Keratinocyte (primary cell): ENCODE measurements at regions not wholly inside any gene's neighbourhood (a gene's known extent, or its start where the extent isn't known, plus 50 kb on each side); places are given as distances from the start of the nearest gene placed in this dataset.

Source experiments
- DNase-seq: peaks from one replicate; pipeline ENCODE4 v3.0.0-alpha.2; 2011; ENCODE audit warnings: low read depth, missing footprints, low spot score
- FAIRE-seq: peaks from 2 replicates; lab custom pipeline; 2011; peaks lifted over from hg19 to GRCh38; lab: Jason Lieb, UNC
- H2AFZ ChIP-seq: 2 replicates; pipeline ENCODE4 v1.6.0; 2012; ENCODE audit warnings: low read length, control low read depth, inconsistent platforms; ENCODE audit not compliant: control insufficient read depth
- H3K27ac ChIP-seq: 2 replicates; pipeline ENCODE4 v1.5.1; 2011; ENCODE audit warnings: low read length; ENCODE audit not compliant: control insufficient read depth, insufficient read depth
- H3K27me3 ChIP-seq: 3 replicates; pipeline ENCODE4 v1.6.0; 2011; ENCODE audit warnings: low read length; ENCODE audit not compliant: control insufficient read depth, insufficient read depth; ENCODE audit errors: extremely low read depth
- H3K36me3 ChIP-seq, 2 experiments: 2 replicates in 1 of 2; 3 replicates in 1 of 2; pipeline ENCODE4 v1.5.1; 2011; ENCODE audit warnings: low read length in 2 of 2, mild to moderate bottlenecking in 1 of 2; ENCODE audit not compliant: control insufficient read depth in 2 of 2, insufficient read depth in 2 of 2; ENCODE audit errors: extremely low read depth in 1 of 2
- H3K4me1 ChIP-seq: 3 replicates; pipeline ENCODE4 v1.5.1; 2011; ENCODE audit warnings: low read length; ENCODE audit not compliant: control insufficient read depth, insufficient read depth; ENCODE audit errors: extremely low read depth
- H3K4me2 ChIP-seq: 3 replicates; pipeline ENCODE4 v1.6.0; 2011; ENCODE audit warnings: low read depth, low read length; ENCODE audit not compliant: control insufficient read depth, insufficient read depth; ENCODE audit errors: extremely low read depth
- H3K4me3 ChIP-seq, 3 experiments: fragments of 200-600 bp in 1 of 3; sonication (generic) in 1 of 3; 2 replicates in 2 of 3; 3 replicates in 1 of 3; pipeline ENCODE4 v1.5.1; 2011 to 2016; ENCODE audit warnings: low read length in 3 of 3, mild to moderate bottlenecking in 3 of 3, control low read depth in 2 of 3, inconsistent platforms in 1 of 3, low read depth in 1 of 3, mixed read lengths in 1 of 3, mixed run types in 1 of 3, moderate library complexity in 1 of 3; ENCODE audit not compliant: control insufficient read depth in 2 of 3, insufficient read depth in 2 of 3; ENCODE audit errors: extremely low read depth in 1 of 3
- H3K79me2 ChIP-seq: 2 replicates; pipeline ENCODE4 v1.6.0; 2012; ENCODE audit warnings: low read length; ENCODE audit not compliant: control insufficient read depth, insufficient read depth
- H3K9ac ChIP-seq: 3 replicates; pipeline ENCODE4 v1.6.0; 2011; ENCODE audit warnings: low read length; ENCODE audit not compliant: control insufficient read depth, insufficient read depth; ENCODE audit errors: extremely low read depth
- H3K9me1 ChIP-seq: 3 replicates; pipeline ENCODE4 v1.6.0; 2011; ENCODE audit warnings: low read length; ENCODE audit not compliant: control insufficient read depth, insufficient read depth; ENCODE audit errors: extremely low read depth
- H3K9me3 ChIP-seq: 2 replicates; pipeline ENCODE4 v1.5.1; 2012; ENCODE audit warnings: low read depth, low read length; ENCODE audit not compliant: control insufficient read depth
- H4K20me1 ChIP-seq: 3 replicates; pipeline ENCODE4 v1.6.0; 2011; ENCODE audit warnings: low read length; ENCODE audit not compliant: control insufficient read depth, insufficient read depth; ENCODE audit errors: extremely low read depth
- CTCF ChIP-seq, 3 experiments: IDR thresholded peaks in 1 of 3; conservative IDR thresholded peaks in 1 of 3; optimal IDR thresholded peaks in 1 of 3; 2 replicates in 2 of 3; 3 replicates in 1 of 3; pipeline versions ENCODE3 to v1.5.1; 2011; ENCODE audit warnings: low read length in 3 of 3, mild to moderate bottlenecking in 3 of 3, moderate library complexity in 2 of 3, control low read depth in 1 of 3, inconsistent platforms in 1 of 3; ENCODE audit not compliant: insufficient read depth in 2 of 3; ENCODE audit errors: extremely low read depth in 1 of 3
- EZH2 ChIP-seq: IDR thresholded peaks from one replicate; pipeline ENCODE4 v1.6.1; 2012; ENCODE audit warnings: inconsistent platforms, mild to moderate bottlenecking, low read length, moderate library complexity
- dilution Hi-C: fragments of 300-500 bp; cut with MboI; formaldehyde crosslinking; loops from one replicate; pipeline ENCODE4 v1.7.0; 2020; ENCODE audit warnings: low sequenced_read_pairs; ENCODE audit not compliant: extremely low pct_ligation_motif_present

GRCh38 chr1:163583661-163584181, 262.0 kb downstream of the NUF2 start:
- Histone ChIP-seq H3K9me1 (no peaks in the 10 kb centered on the region), H3K4me2 (no peak overlapping the region), H3K79me2 (no peaks in the 10 kb centered on the region), H3K27ac (no peak overlapping the region), H4K20me1 (no peaks in the 10 kb centered on the region), H3K9me3 (no peaks in the 10 kb centered on the region), H3K36me3 (no peaks in the 10 kb centered on the region), H3K27me3 (no peaks in the 10 kb centered on the region), H3K4me3 (no peak overlapping the region), H3K4me1 (no peaks in the 10 kb centered on the region), H2AFZ (no peak overlapping the region), H3K9ac (no peak overlapping the region)
- dilution Hi-C loops, result no loop called here
- DNase-seq (no peak), FAIRE-seq (no peak)
- no peak for TF ChIP-seq CTCF (optimal IDR thresholded peaks at IDR 0.05 in 1 of 3, IDR thresholded peaks at IDR 0.05 in 1 of 3, conservative IDR thresholded peaks at IDR 0.05 in 1 of 3; ENCODE audit: extremely low read depth in 1 of 3, insufficient read depth in 2 of 3, low read length in 3 of 3)
- no peak for TF ChIP-seq EZH2

GRCh38 chr1:163585796-163586195, 264.0 kb downstream of the NUF2 start:
- TF ChIP-seq EZH2 (no peak), CTCF (optimal IDR thresholded peaks at IDR 0.05 in 1 of 3, IDR thresholded peaks at IDR 0.05 in 1 of 3, conservative IDR thresholded peaks at IDR 0.05 in 1 of 3; ENCODE audit: extremely low read depth in 1 of 3, insufficient read depth in 2 of 3, low read length in 3 of 3) (no peak)
- Histone ChIP-seq H3K79me2 (no peaks in the 10 kb centered on the region), H3K27me3 (no peaks in the 10 kb centered on the region), H3K4me2 (no peak overlapping the region), H2AFZ (no peak overlapping the region), H3K27ac (no peak overlapping the region), H4K20me1 (no peaks in the 10 kb centered on the region), H3K9ac (no peak overlapping the region), H3K4me3 (no peak overlapping the region), H3K36me3 (no peaks in the 10 kb centered on the region), H3K9me1 (no peaks in the 10 kb centered on the region), H3K9me3 (no peaks in the 10 kb centered on the region), H3K4me1 (no peaks in the 10 kb centered on the region)
- DNase-seq, result no peak
- dilution Hi-C loops, result no loop called here
- FAIRE-seq, result no peak
